Activated effector memory CD4-positive, alpha-beta T cell treated with anti-CD3 and anti-CD28 coated beads, Interleukin-2, amount 50 U/mL, for 16 hours (primary cell): ENCODE measurements at regions not wholly inside any gene's neighbourhood (a gene's known extent, or its start where the extent isn't known, plus 50 kb on each side); places are given as distances from the start of the nearest gene placed in this dataset.

Experiments
- DNase-seq: peaks from one replicate; pipeline ENCODE4 v3.0.0-alpha.2; 2020

- DNase-seq, result no peak
Observed at GRCh38 chr2:3138621-3139020, 239.0 kb downstream of the EIPR1 start.

- no peak for DNase-seq
Observed at GRCh38 chr2:3137651-3138300, 239.8 kb downstream of the EIPR1 start.

GRCh38 chr2:3135676-3136075 lies 241.9 kb downstream of the EIPR1 start:
- no peak for DNase-seq

GRCh38 chr2:3134026-3134571 lies 243.5 kb downstream of the EIPR1 start:
- no peak for DNase-seq

- no peak for DNase-seq
Observed at GRCh38 chr2:3132966-3133365, 244.7 kb downstream of the EIPR1 start.

- no peak for DNase-seq
Observed at GRCh38 chr2:3132466-3132865, 245.2 kb downstream of the EIPR1 start.

GRCh38 chr2:3131636-3132326 lies 245.8 kb downstream of the EIPR1 start:
- DNase-seq, result no peak

- DNase-seq, result no peak
Observed at GRCh38 chr2:3130889-3131635, 246.6 kb downstream of the EIPR1 start.

GRCh38 chr2:3130444-3130843 lies 247.2 kb downstream of the EIPR1 start:
- no peak for DNase-seq

GRCh38 chr2:3129867-3130266 lies 247.8 kb downstream of the EIPR1 start:
- peak; percentile 49 for DNase-seq

- peak; percentile 17 for DNase-seq
Observed at GRCh38 chr2:3128786-3129185, 248.8 kb downstream of the EIPR1 start.

GRCh38 chr2:3127710-3128109 lies 249.9 kb downstream of the EIPR1 start:
- DNase-seq, result peak; percentile 25

- peak; percentile 61 for DNase-seq
Observed at GRCh38 chr2:3126911-3127621, 250.6 kb downstream of the EIPR1 start.

- peak; percentile 31 for DNase-seq
Observed at GRCh38 chr2:3126171-3126910, 251.3 kb downstream of the EIPR1 start.

- peak; percentile 50 for DNase-seq
Observed at GRCh38 chr2:3125761-3126130, 251.9 kb downstream of the EIPR1 start.

- peak; percentile 48 for DNase-seq
Observed at GRCh38 chr2:3125001-3125760, 252.4 kb downstream of the EIPR1 start.

- no peak for DNase-seq
Observed at GRCh38 chr2:3122525-3122924, 255.1 kb downstream of the EIPR1 start.

GRCh38 chr2:3121601-3122000 lies 256.0 kb downstream of the EIPR1 start:
- DNase-seq, result no peak

- DNase-seq, result peak; percentile 22
Observed at GRCh38 chr2:3117650-3118216, 259.9 kb downstream of the EIPR1 start.

- no peak for DNase-seq
Observed at GRCh38 chr2:3116371-3116770, 261.2 kb downstream of the EIPR1 start.
